MV-4-11 (cell line): ENCODE measurements at regions not wholly inside any gene's neighbourhood (a gene's known extent, or its start where the extent isn't known, plus 50 kb on each side); places are given as distances from the start of the nearest gene placed in this dataset.
"Not testable (repeated sequence)": the region's sequence is repeated elsewhere in the genome, so short reads cannot be mapped to it uniquely, and the experiment has no call there.

Experiments used
- DNase-seq: peaks from one replicate; lab custom pipeline; 2025; lab: John Stamatoyannopoulos, UW

DNA sequence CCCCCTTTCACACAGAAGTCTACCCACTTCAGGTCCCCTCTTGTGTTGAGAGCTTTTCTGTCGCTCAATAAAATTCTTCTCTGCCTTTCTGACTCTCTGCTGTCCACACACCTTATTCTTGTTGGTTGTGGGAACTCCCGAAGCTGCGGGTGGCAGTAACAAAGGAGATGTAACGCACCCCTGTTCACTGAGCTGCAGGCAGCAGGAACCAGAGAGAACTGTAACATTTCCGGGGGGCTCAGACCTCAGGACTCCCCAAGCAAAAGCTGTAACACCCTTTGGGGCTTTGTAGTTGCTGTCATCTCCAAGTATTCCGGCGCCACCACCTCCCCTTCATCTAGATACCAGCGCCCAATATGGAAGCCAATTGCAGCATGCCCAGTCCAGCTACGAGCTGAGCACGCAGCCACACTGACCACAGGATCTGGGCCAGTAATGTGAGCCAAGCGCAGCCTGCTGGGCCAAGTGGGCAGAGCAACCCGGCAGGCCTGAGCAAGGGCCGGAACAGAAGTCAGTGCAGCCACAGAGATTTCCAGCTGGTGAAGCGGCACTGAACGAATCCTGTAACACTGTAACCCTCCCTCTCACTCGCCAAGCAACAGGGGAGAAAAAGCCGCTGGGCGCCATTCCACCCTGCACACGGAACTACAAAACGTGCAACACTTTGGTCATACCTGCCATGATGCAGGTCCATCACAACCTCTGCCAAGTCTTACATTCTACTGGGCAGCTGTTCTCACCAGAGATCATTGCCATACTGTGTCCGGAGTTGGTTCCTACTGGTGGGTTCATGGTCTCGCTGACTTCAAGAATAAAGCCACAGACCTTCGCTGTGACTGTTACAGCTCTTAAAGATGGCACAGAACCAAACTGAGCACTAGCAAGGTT lies 194.3 kb downstream of the SPATA31A6 start:
- DNase-seq: not testable (repeated sequence)

DNA sequence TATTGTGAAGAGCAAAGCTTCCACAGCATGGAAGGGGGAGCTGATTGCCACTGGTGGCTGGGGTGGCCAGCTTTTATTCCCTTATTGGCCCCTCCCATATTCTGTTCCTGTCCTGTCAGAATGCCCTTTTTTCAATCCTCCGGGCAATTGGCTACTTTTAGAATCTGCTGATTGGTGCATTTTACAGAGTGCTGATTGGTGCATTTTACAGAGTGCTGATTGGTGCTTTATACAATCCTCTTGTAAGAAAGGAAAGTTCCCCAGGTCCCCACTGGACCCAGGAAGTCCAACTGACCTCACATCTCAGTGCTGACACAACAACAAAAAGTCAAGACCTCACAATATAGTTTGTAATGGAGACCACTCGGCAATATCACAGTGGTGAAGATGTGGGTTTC lies 195.0 kb downstream of the SPATA31A6 start:
- DNase-seq: no peak

DNA sequence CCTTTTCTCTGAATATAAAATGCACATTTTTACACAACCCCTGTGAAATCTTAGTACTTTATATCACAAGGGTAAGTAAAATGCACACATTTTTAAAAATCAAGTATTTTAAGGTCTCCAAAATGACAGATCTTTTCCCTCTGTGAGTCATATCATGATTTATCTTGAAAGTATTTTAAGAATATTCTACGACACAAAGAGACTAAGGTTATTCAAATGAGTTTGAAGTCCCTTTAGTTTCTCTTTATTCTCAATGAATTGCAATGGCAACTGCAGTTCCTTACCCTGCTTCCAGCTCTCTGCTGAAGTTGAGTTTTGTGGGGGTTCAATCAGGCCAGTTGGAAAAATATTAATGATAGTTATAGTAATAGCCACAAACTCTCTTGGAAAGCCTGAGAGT lies 196.1 kb downstream of the SPATA31A6 start:
- DNase-seq: not testable (repeated sequence)

DNA sequence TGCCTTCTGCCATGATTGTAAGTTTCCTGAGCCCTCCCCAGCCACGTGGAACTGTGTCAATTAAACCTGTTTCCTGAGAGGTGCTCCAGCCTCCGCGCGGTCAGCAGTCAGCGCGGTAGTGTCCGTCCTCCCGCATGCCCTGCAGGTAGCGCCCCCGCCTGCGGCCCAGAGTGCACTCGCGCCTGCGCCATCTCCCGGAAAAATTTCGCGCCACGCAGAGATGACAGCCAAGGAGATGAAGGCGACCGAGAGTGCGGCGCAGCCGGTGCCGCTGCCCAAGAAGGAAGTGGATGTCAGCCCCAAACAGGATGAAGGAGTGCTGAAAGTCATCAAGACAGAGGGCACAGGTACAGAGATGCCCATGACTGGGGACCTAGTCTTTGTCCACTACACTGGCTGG lies 201.1 kb downstream of the SPATA31A6 start:
- not testable (repeated sequence) for DNase-seq

DNA sequence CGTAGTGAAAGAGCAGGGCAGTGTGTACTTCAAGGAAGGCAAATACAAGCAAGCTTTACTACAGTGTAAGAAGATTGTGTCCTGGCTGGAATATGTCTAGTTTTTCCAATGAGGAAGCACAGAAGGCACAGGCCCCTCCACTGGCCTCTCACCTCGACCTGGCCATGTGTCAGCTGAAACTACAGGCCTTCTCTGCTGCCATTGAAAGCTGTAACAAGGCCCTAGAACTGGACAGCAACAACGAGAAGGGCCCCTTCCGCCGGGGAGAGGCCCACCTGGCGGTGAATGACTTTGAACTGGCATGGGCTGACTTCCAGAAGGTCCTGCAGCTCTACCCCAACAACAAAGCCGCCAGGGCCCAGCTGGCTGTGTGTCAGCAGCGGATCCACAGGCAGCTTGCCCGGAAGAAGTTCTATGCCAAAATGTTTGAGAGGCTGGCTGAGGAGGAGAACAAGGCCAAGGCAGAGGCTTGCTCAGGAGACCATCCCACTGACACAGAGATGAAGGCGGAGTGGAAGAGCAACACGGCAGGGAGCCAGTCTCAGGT lies 202.2 kb downstream of the SPATA31A6 start:
- DNase-seq: not testable (repeated sequence)

DNA sequence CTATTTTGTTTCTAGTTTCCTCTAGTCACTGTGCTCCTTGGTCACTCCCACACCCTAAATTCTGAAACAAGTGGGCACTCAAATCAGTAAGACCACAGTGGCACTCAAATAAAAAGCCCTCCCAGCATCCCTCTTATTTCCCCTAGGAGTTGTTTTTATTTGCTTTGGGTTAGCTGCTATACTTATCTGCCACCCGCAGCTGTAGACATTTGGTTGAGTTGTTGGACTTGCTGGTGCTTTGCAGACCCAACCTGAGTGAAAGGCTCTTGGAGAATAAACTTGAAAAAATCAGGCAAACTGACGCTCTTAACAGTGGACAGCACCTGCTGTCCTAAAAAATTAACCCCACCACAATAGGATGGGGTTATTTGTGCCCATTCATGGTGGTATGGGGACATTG lies 203.0 kb downstream of the SPATA31A6 start:
- no peak for DNase-seq

DNA sequence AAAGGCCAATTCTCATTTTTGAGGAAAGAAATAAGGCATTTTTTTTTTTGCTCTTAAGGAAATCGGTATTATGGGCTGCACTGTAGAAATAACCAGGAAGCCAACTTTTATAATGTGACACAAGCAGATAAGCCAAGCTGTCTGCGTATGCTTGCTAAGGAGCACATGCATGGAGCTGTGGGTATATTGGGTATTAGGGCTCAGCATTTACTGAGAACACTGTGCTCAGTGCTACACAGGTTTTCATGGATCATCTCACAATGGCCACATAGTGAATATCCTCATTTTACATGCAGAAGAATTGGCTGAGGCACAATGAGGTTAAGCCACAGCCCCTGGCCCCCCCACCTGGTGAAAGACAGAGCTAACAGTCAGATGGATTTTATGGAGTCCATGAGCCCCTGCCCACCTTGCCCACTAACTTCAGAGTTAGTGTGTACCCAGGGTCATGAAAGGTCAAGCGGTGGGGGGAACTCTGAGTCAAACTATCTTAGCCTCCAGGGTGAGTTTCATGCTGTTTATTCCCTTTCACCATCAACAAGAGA lies 204.8 kb downstream of the SPATA31A6 start:
- DNase-seq: no peak

DNA sequence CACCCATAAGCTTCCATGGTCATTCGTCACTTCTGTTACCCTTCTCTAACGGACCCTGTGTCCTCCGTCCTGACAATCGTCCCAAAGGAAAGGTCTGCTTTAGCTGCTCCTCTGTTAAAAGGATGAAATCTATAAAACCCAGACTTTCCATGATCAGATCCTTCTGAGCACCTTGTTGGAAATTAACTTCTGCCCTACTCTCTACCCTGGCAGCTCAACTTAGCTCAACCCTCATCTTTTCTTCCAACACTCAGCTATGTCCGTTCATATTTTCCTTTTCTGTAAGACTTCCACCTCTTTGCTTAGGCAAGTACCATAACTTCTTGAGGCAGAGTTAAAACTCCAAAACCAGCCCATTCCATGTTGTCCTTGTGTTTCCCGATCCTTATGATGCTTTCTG lies 205.4 kb downstream of the SPATA31A6 start:
- no peak for DNase-seq

DNA sequence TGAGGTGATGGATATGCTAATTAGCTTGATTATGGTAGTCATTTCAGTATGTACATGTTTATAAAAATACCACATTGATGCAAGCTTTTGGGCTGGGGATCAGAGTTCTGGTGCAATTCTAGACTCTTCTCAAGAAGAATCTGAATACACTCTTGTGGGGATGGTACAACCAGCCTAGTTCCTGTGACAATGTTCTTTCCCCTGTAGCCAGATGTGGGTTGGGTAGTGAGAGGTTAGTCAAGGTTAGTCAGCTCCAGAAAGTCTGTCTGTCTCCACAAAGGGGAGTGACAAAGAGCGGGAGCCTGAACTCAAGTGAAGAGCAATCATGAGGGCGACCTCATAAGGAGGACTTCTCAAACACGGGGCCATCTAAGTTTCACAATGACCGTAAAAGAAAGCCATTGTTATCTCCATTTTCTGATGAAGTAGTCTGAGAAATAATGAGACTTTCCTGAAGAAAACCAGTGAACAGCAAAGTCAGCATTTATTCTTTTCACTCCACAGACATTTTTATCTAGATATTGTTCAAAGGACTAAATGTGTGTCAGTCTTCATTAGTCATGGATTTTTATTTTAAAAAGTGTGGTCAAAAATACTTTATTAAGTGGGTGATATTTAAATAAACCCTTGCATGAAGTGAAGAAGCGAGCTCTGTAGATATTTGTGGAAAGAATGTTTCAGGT lies 209.5 kb downstream of the SPATA31A6 start:
- DNase-seq: not testable (repeated sequence)

DNA sequence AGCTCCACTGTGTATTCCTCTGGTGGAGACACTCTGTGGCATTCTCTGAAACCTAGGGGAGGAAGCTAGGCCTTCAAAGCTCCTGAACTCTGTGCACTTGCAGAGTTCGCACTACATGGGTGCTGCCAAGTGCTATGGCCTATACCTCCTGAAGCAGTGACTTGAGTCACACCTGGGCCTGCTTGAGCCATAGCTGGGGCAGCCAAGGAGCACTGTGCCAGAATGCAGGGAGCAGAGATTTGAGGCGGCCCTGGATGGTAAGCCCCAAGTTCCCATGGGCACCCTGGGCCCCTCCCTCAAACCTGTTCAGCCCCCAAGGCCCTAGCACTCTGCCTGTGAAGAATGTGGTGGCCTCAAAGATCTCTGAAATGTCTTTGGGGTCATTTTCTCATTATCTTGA lies 212.9 kb downstream of the SPATA31A6 start:
- DNase-seq: no peak

DNA sequence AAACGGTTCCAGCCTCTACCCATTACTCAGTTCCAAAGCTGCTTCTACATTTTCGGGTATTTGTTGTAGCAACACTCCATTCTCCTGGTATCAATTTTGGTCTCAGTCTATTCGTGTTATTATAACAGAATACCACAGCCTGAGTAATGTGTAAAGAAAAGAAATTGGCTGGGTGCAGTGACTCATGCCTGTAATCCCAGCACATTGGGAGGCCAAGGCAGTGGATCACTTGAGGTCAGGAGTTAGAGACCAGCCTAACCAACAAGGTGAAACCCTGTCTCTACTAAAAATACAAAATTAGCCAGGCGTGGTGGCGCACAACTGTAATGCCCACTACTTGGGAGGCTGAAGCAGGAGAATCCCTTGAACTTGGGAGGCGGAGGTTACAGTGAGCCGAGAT lies 213.9 kb downstream of the SPATA31A6 start:
- not testable (repeated sequence) for DNase-seq

DNA sequence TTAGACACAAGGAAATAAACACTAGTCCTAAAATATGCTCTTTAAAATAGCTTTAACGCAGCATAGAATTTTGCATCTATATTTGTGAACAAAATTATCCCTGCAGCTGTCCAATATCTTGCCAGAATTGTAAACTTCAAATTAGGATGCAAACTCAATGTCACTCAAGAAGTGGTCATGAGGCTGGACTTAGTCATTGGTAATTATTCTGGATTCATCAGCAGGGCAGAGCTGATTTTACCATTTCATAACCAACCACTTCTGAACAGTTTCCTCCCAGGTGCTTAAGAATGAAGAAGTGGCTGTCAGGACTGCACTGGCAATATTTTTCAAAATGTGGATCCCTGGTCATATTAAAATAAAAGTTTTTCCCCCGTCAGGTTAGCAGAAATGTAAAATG lies 219.5 kb downstream of the SPATA31A6 start:
- DNase-seq: not testable (repeated sequence)

DNA sequence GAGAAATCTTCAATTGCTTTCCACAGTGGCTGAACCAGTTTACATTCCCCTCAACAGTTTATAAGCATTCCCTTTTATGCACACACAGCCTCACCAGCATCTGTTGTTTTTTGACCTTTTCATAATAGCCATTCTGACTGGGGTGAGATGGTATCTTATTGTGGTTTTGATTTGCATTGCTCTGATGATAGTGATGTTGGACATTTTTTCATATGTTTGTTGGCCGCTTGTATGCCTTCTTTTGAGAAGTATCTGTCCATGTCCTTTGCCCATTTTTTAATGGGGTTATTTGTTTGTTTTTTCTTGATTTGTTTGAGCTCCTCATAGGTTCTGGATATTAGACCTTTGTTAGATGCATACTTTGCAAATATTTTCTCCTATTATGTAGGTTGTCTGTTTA lies 226.1 kb downstream of the SPATA31A6 start:
- DNase-seq: not testable (repeated sequence)

DNA sequence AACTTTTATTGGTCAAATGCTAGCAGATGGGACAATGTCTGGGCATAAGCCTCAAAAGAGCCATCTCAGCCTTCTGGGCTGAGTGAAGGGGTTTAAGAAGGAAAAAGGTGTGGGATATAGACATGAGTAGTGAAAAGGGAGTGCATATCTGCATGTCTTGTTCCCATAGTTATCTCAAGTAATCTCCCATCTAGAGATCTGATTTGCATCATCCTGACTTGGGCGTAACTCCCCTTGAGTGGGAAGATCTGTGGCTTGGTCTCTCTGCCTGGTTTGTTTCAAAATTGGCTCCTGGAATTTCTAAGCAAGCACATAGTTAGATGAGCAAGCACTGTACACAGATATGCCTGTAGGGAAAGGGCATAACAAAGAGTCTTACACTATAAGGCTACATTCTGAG lies 228.9 kb downstream of the SPATA31A6 start:
- not testable (repeated sequence) for DNase-seq

DNA sequence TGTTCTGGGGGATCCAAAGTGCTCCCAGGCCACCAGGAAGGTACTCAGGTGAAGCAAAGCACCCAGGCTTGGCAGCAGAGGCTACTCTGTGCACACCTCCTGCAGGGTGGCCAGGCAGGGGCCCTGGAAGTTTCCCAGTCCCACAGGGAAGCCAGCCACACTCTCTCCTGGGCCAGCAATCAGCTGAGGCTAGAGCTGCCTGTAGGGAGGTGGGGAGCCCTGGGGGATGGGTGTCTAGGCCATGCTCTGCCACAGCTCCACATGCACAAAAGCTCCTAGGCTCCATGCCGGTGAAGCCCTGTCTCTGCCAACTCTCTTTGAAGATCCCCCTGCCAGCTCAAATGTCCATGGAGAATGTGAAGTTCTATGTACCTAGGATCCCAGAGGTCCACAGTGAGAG lies 231.4 kb downstream of the SPATA31A6 start:
- not testable (repeated sequence) for DNase-seq

DNA sequence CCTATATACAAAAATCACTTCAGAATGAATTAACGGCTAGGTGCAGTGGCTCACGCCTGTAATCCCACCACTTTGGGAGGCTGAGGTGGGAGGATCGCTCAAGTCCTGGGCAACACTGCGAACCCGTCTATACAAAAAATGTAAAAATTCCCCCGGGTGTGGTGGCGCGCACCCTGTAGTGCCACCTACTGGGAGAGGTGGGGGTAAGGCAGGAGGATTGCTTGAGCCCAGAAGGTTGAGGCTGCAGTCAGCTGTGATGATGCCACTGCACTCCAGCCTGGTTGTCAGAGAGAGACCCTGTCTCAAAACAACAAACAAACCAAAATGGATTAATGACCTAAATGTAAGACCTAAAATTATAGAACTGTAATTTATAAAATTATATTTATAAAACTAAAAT lies 236.2 kb downstream of the SPATA31A6 start:
- not testable (repeated sequence) for DNase-seq

DNA sequence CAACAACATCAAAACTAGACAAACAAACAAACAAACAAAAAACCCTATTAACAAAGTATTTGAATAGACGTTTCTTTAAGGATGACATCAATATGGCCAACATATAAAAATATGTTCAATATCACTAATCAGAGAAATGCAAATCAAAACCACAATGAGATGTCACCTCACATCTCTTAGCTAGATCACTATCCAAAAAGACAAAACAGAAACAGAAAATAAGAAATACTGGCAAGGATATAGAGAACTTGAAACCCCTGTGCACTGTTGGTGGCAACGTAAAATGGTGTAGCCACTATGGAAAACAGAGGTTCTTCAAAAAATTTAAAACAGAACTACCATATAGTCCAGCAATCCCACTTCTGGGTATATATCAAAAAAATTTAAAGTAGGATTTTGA lies 236.9 kb downstream of the SPATA31A6 start:
- DNase-seq: peak; percentile 5

DNA sequence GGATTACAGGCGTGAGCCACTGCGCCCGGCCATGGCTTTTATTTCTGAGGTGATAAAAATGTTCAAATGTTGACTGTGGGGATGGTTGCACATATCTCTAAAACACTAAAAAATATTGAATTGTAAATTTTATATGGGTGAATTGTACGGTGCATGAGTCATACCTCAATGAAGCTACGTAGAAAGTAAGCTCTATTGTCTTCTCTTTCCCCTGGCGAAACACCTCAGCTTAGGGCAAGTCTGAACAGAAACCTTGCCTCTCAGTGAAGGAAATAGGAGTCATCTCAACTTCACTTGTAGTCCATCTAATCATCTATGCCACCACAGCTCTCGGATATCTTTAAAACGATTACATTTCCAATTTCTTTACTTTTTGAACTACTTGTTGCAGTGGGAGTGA lies 238.2 kb downstream of the SPATA31A6 start:
- not testable (repeated sequence) for DNase-seq

DNA sequence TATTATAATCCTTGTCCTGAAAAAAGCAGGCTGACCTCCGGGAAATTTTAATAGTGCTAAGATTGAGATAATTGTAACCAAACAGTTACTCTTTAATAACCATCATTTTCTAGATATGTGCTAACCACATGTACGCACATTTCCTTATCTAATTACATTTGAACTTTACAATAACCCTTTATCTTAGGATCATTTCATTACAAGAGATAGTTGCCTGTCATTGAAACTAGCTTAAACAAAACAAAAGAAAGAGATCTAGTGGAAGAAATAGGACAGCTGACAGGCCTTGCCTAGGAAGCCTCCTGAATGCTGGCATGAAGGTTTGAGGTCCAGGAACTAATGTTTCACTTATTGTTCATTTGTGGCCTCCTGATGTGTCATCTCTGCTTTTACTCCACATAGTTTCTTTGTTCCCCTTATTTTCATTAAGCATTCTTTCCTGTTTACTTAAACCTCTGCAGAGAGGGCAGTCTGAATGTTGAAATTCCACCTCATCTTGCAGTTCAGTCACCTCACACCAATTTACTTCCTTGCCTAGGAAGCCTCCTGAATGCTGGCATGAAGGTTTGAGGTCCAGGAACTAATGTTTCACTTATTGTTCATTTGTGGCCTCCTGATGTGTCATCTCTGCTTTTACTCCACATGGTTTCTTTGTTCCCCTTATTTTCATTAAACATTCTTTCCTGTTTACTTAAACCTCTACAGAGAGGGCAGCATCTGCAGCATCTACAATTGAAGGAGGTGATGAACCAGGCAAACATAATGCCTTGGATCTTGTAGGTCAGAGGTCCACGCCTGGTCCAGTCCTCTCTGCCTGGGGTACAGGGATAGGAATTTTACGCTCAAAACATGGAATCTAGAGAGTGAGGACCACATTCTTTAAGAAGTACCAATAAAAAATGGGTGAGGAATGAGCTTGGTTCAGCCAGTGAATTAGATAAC lies 247.5 kb downstream of the SPATA31A6 start:
- DNase-seq: peak; percentile 57

DNA sequence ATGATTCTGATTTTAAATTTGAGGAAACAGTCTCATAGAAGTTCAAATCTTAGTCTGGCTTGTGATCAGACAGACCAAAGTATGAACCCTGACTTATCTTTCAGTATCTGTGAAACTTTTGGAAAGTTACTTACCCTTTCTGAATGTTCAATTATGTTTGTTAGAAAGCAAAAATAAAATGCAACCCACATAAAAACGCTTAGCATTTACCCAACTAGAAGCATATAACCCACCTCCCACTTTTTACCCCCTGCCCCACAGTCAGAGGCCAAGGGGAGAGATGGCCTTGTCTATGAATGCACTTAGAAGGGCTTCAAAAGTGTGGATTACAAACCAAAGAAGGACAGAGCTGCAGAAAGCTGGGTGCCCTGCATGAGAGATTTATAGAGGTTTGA lies 248.2 kb downstream of the SPATA31A6 start:
- not testable (repeated sequence) for DNase-seq
